ENCODE measurements at regions not wholly inside any gene's neighbourhood (a gene's known extent, or its start where the extent isn't known, plus 50 kb on each side); places are given as distances from the start of the nearest gene placed in this dataset.

- no peak overlapping the region for H3K18ac ChIP-seq (ENCODE audit: low read length)
- H3K27me3 ChIP-seq (ENCODE audit: control insufficient read depth in 3 of 3, insufficient read depth in 3 of 3, low read depth in 1 of 3, low read length in 3 of 3): no peaks in the 10 kb centered on the region
- H3K27ac ChIP-seq (replicated peaks; ENCODE audit: low read length): no peak overlapping the region
- WGBS, 2 donors (ENCODE audit: extremely low coverage in 2 of 2, insufficient read length in 2 of 2, insufficient replicate concordance in 1 of 2): no CpG with 5 or more reads among the region's 3 CpGs
- H3K4me3 ChIP-seq (ENCODE audit: low read length in 2 of 2): no peak overlapping the region
- no peak overlapping the region for H3K23ac ChIP-seq (ENCODE audit: low read depth, low read length, poor library complexity)
- no peak overlapping the region for H3K9ac ChIP-seq (ENCODE audit: low read depth, low read length, poor library complexity)
- no peak overlapping the region for H3K14ac ChIP-seq (ENCODE audit: low read length)
- no peak overlapping the region for H2BK120ac ChIP-seq (ENCODE audit: low read depth, low read length)
- no peak for DNase-seq (ENCODE audit: low spot score)
- no peak overlapping the region for H2BK5ac ChIP-seq (ENCODE audit: low read length)
- H2AK5ac ChIP-seq (ENCODE audit: low read depth, low read length): no peak overlapping the region
- no peak overlapping the region for H4K91ac ChIP-seq (ENCODE audit: low read depth, low read length, poor library complexity)
- H3K4ac ChIP-seq (ENCODE audit: low read length): no peak overlapping the region
- no peak overlapping the region for H3K4me2 ChIP-seq (ENCODE audit: insufficient read depth, low read length, poor library complexity, severe bottlenecking)
- H4K8ac ChIP-seq (ENCODE audit: low read depth, low read length): no peak overlapping the region
- no peak overlapping the region for H2BK12ac ChIP-seq (ENCODE audit: low read length)
- peak overlapping the region; percentile 36 for H2AFZ ChIP-seq (ENCODE audit: low read length)
- no peaks in the 10 kb centered on the region for H3K36me3 ChIP-seq (replicated peaks in 1 of 2; ENCODE audit: control insufficient read depth in 2 of 2, insufficient read depth in 2 of 2, low read length in 2 of 2)
- H3K79me1 ChIP-seq (ENCODE audit: low read depth, low read length): no peaks in the 10 kb centered on the region
- no peaks in the 10 kb centered on the region for H3K9me3 ChIP-seq (replicated peaks in 1 of 2; ENCODE audit: control insufficient read depth in 2 of 2, insufficient read depth in 1 of 2, low read depth in 1 of 2, low read length in 2 of 2)
- peaks cover 4 to 10% of the 10 kb centered on the region in 2 donors for H3K4me1 ChIP-seq (ENCODE audit: control insufficient read depth in 2 of 2, insufficient read depth in 1 of 2, low read depth in 1 of 2, low read length in 2 of 2)
- H2BK15ac ChIP-seq (ENCODE audit: low read length): no peak overlapping the region
These were observed 248.0 kb downstream of the HIVEP2 start for GRCh38 chr6:142697001-142697335.

DNA sequence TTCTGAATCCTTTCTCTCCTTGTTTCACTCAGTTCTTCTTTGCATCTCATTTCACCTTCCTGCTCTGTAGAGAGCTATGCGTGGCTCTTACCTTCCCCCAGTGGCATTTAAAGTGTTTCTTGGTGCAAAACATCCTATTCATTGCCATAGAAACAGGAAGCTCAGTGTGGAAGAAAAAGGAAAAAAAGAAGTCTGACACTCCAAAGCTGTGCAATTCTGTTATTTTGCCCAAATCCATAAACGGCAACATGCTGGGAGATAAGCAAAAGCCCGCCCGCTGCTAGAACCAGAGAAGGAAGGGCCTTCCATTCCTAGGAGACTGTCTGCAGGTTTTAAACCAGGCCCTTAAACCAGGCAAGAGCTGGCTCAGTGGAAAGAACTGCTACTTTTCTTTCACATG, 247.1 kb downstream of the HIVEP2 start:
- Histone ChIP-seq H3K9ac (ENCODE audit: low read depth, low read length, poor library complexity) (no peak overlapping the region), H3K14ac (ENCODE audit: low read length) (no peak overlapping the region), H3K36me3 (replicated peaks in 1 of 2; ENCODE audit: control insufficient read depth in 2 of 2, insufficient read depth in 2 of 2, low read length in 2 of 2) (no peaks in the 10 kb centered on the region), H2BK15ac (ENCODE audit: low read length) (no peak overlapping the region), H2BK5ac (ENCODE audit: low read length) (no peak overlapping the region), H3K4me1 (ENCODE audit: control insufficient read depth in 2 of 2, insufficient read depth in 1 of 2, low read depth in 1 of 2, low read length in 2 of 2) (peaks cover 4 to 10% of the 10 kb centered on the region in 2 donors), H3K4me2 (ENCODE audit: insufficient read depth, low read length, poor library complexity, severe bottlenecking) (no peak overlapping the region), H3K23ac (ENCODE audit: low read depth, low read length, poor library complexity) (no peak overlapping the region), H2AFZ (ENCODE audit: low read length) (peak overlapping the region; percentile 71), H4K91ac (ENCODE audit: low read depth, low read length, poor library complexity) (no peak overlapping the region), H3K79me1 (ENCODE audit: low read depth, low read length) (no peaks in the 10 kb centered on the region), H2BK120ac (ENCODE audit: low read depth, low read length) (no peak overlapping the region), H3K9me3 (replicated peaks in 1 of 2; ENCODE audit: control insufficient read depth in 2 of 2, insufficient read depth in 1 of 2, low read depth in 1 of 2, low read length in 2 of 2) (no peaks in the 10 kb centered on the region), H2AK5ac (ENCODE audit: low read depth, low read length) (no peak overlapping the region), H3K27ac (replicated peaks; ENCODE audit: low read length) (no peak overlapping the region), H3K4me3 (ENCODE audit: low read length in 2 of 2) (no peak overlapping the region), H3K4ac (ENCODE audit: low read length) (no peak overlapping the region), H2BK12ac (ENCODE audit: low read length) (no peak overlapping the region), H3K18ac (ENCODE audit: low read length) (no peak overlapping the region), H3K27me3 (ENCODE audit: control insufficient read depth in 3 of 3, insufficient read depth in 3 of 3, low read depth in 1 of 3, low read length in 3 of 3) (no peaks in the 10 kb centered on the region), H4K8ac (ENCODE audit: low read depth, low read length) (no peak overlapping the region)
- DNase-seq (ENCODE audit: low spot score): no peak
- WGBS, 2 donors (ENCODE audit: extremely low coverage in 2 of 2, insufficient read length in 2 of 2, insufficient replicate concordance in 1 of 2): no CpG with 5 or more reads among the region's 4 CpGs

GRCh38 chr6:142698751-142699150, 246.2 kb downstream of the HIVEP2 start:
- no peaks in the 10 kb centered on the region for H3K9me3 ChIP-seq (replicated peaks in 1 of 2; ENCODE audit: control insufficient read depth in 2 of 2, insufficient read depth in 1 of 2, low read depth in 1 of 2, low read length in 2 of 2)
- no peak overlapping the region for H3K23ac ChIP-seq (ENCODE audit: low read depth, low read length, poor library complexity)
- peaks cover 2 to 10% of the 10 kb centered on the region in 2 donors for H3K4me1 ChIP-seq (ENCODE audit: control insufficient read depth in 2 of 2, insufficient read depth in 1 of 2, low read depth in 1 of 2, low read length in 2 of 2)
- no peak overlapping the region for H2BK5ac ChIP-seq (ENCODE audit: low read length)
- H3K4ac ChIP-seq (ENCODE audit: low read length): no peak overlapping the region
- no peak overlapping the region for H3K4me2 ChIP-seq (ENCODE audit: insufficient read depth, low read length, poor library complexity, severe bottlenecking)
- no peak overlapping the region for H3K27ac ChIP-seq (replicated peaks; ENCODE audit: low read length)
- H3K27me3 ChIP-seq (ENCODE audit: control insufficient read depth in 3 of 3, insufficient read depth in 3 of 3, low read depth in 1 of 3, low read length in 3 of 3): no peaks in the 10 kb centered on the region
- no peak overlapping the region for H4K8ac ChIP-seq (ENCODE audit: low read depth, low read length)
- H4K91ac ChIP-seq (ENCODE audit: low read depth, low read length, poor library complexity): no peak overlapping the region
- no peak overlapping the region for H2BK12ac ChIP-seq (ENCODE audit: low read length)
- H3K36me3 ChIP-seq (replicated peaks in 1 of 2; ENCODE audit: control insufficient read depth in 2 of 2, insufficient read depth in 2 of 2, low read length in 2 of 2): no peaks in the 10 kb centered on the region
- no CpG with 5 or more reads among the region's 2 CpGs for WGBS, 2 donors (ENCODE audit: extremely low coverage in 2 of 2, insufficient read length in 2 of 2, insufficient replicate concordance in 1 of 2)
- H3K79me1 ChIP-seq (ENCODE audit: low read depth, low read length): no peaks in the 10 kb centered on the region
- H3K18ac ChIP-seq (ENCODE audit: low read length): no peak overlapping the region
- no peak overlapping the region for H2BK15ac ChIP-seq (ENCODE audit: low read length)
- no peak overlapping the region for H2AFZ ChIP-seq (ENCODE audit: low read length)
- H3K9ac ChIP-seq (ENCODE audit: low read depth, low read length, poor library complexity): no peak overlapping the region
- DNase-seq (ENCODE audit: low spot score): no peak
- no peak overlapping the region for H2BK120ac ChIP-seq (ENCODE audit: low read depth, low read length)
- no peak overlapping the region for H3K4me3 ChIP-seq (ENCODE audit: low read length in 2 of 2)
- no peak overlapping the region for H2AK5ac ChIP-seq (ENCODE audit: low read depth, low read length)
- H3K14ac ChIP-seq (ENCODE audit: low read length): no peak overlapping the region

DNA sequence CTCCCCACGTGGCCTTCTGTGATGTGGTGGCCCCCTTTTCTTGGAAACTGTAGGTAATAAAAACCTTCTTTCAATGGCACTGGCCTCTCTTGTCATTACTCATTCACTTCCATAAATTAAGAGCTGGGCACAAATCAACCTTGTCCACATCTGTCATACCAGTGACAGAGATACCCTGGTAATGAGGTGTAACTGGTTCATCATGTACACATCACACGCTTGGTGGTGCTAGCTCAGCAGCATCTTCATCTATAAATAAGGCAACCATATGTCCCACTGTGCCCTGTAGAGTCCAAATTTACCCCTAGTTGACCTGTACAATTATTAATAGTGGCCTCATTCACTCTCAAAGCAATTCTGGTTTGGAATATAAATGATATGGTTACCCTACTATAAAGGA, 245.6 kb downstream of the HIVEP2 start:
- H2BK15ac ChIP-seq (ENCODE audit: low read length): no peak overlapping the region
- H3K79me1 ChIP-seq (ENCODE audit: low read depth, low read length): no peaks in the 10 kb centered on the region
- H3K27ac ChIP-seq (replicated peaks; ENCODE audit: low read length): no peak overlapping the region
- no peak for DNase-seq (ENCODE audit: low spot score)
- no peak overlapping the region for H3K23ac ChIP-seq (ENCODE audit: low read depth, low read length, poor library complexity)
- H2BK12ac ChIP-seq (ENCODE audit: low read length): no peak overlapping the region
- no peak overlapping the region for H3K18ac ChIP-seq (ENCODE audit: low read length)
- no peak overlapping the region for H3K14ac ChIP-seq (ENCODE audit: low read length)
- H3K36me3 ChIP-seq (replicated peaks in 1 of 2; ENCODE audit: control insufficient read depth in 2 of 2, insufficient read depth in 2 of 2, low read length in 2 of 2): no peaks in the 10 kb centered on the region
- H3K27me3 ChIP-seq (ENCODE audit: control insufficient read depth in 3 of 3, insufficient read depth in 3 of 3, low read depth in 1 of 3, low read length in 3 of 3): no peaks in the 10 kb centered on the region
- H4K91ac ChIP-seq (ENCODE audit: low read depth, low read length, poor library complexity): no peak overlapping the region
- peaks cover 2 to 10% of the 10 kb centered on the region in 2 donors for H3K4me1 ChIP-seq (ENCODE audit: control insufficient read depth in 2 of 2, insufficient read depth in 1 of 2, low read depth in 1 of 2, low read length in 2 of 2)
- no peaks in the 10 kb centered on the region for H3K9me3 ChIP-seq (replicated peaks in 1 of 2; ENCODE audit: control insufficient read depth in 2 of 2, insufficient read depth in 1 of 2, low read depth in 1 of 2, low read length in 2 of 2)
- H2AFZ ChIP-seq (ENCODE audit: low read length): no peak overlapping the region
- H2BK5ac ChIP-seq (ENCODE audit: low read length): no peak overlapping the region
- no peak overlapping the region for H4K8ac ChIP-seq (ENCODE audit: low read depth, low read length)
- H2AK5ac ChIP-seq (ENCODE audit: low read depth, low read length): no peak overlapping the region
- H3K4me3 ChIP-seq (ENCODE audit: low read length in 2 of 2): no peak overlapping the region
- no peak overlapping the region for H3K4ac ChIP-seq (ENCODE audit: low read length)
- WGBS, 2 donors (ENCODE audit: extremely low coverage in 2 of 2, insufficient read length in 2 of 2, insufficient replicate concordance in 1 of 2): no CpG with 5 or more reads among the region's 2 CpGs
- H3K9ac ChIP-seq (ENCODE audit: low read depth, low read length, poor library complexity): no peak overlapping the region
- no peak overlapping the region for H3K4me2 ChIP-seq (ENCODE audit: insufficient read depth, low read length, poor library complexity, severe bottlenecking)
- H2BK120ac ChIP-seq (ENCODE audit: low read depth, low read length): no peak overlapping the region

All from neuronal stem cell (in vitro differentiated cells).